ENCODE measurements at regions not wholly inside any gene's neighbourhood (a gene's known extent, or its start where the extent isn't known, plus 50 kb on each side); places are given as distances from the start of the nearest gene placed in this dataset.

DNA sequence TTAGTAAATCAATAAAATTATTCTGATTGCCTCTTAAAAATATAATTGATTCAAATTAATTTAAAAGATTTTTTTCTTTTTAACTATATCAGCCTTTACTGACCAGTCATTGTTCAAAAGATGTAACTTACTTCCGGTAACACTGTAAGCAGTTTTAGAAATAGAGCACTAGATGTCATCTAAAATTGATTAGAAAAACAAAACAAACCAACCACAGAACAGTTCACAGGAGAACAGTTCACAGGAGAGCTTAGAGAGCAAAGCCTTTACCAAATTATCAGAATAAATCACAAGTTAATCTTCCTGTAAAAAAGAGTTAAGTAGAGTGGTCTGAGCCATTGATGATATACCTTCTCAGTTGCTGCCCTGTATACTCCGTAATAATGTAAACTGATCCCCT is 133.3 kb upstream of the DGKB start:
- TF ChIP-seq ESRRG (CRISPR knock-in tag; IDR thresholded peaks at IDR 0.05) (no peak), GLIS3 (CRISPR knock-in tag; IDR thresholded peaks at IDR 0.05) (no peak)

All from SK-N-SH treated with all-trans-retinoic acid at 6 μM for 48 hours (cell line).